ENCODE measurements at regions not wholly inside any gene's neighbourhood (a gene's known extent, or its start where the extent isn't known, plus 50 kb on each side); places are given as distances from the start of the nearest gene placed in this dataset.

DNA sequence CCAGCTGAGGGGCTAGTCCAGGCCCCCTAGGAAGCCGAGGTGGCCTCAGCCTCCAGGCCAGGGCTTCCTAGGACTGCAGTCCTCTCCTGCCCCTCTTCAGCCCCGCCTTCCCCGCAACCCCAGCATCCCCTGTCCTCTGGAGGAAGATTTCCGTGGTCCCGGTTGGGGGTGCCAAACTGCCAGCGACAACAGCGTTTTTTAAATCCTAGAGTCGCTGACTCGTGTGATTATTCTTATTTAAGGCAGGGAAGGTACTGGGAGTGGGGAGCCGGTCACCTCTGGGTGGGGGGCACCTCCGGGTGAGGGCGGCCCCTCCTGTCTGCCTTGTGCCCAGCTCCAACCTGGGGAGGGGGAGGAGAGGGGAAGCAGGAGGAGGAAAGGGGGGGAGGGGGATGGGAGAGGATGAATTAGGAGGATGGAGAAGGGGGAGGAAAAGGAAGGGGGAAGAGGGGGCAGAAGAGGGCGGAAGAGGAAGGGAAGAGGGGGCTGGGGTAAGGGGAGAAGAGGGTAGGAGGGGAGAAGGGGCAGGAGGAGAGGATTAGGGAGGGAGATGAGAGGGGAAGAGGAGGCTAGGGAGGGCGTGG is 173.1 kb upstream of the IER5L start:
- Histone ChIP-seq H3K4me3 (replicated peaks in 1 of 4; ENCODE audit: control extremely low read depth in 1 of 4, insufficient read depth in 1 of 4, low read depth in 3 of 4, low read length in 4 of 4) (no peak overlapping the region), H3K9me3 (ENCODE audit: control insufficient read depth, insufficient read depth, low read depth, low read length) (no peaks in the 10 kb centered on the region), H3K27ac (ENCODE audit: insufficient read depth, low read length) (no peak overlapping the region), H4K20me1 (ENCODE audit: control insufficient read depth, extremely low read depth, insufficient read depth, low read length) (no peaks in the 10 kb centered on the region), H3K27me3 (ENCODE audit: control insufficient read depth, insufficient read depth, low read length) (no peaks in the 10 kb centered on the region), H3K79me2 (ENCODE audit: control insufficient read depth, insufficient read depth, low read length) (no peaks in the 10 kb centered on the region), H3K4me1 (ENCODE audit: control insufficient read depth, extremely low read depth, insufficient read depth, low read length) (peaks cover 4% of the 10 kb centered on the region), H3K36me3 (ENCODE audit: control insufficient read depth, insufficient read depth, low read length) (no peaks in the 10 kb centered on the region), H3K9ac (ENCODE audit: insufficient read depth, low read length) (no peak overlapping the region), H3K4me2 (ENCODE audit: extremely low read depth, insufficient read depth, low read length) (no peak overlapping the region), H2AFZ (ENCODE audit: low read length) (no peak overlapping the region)
- DNase-seq (ENCODE audit: low read depth in 2 of 2), result peak in 1 of 2 donors; percentile 36
- TF ChIP-seq, protein P1, sequence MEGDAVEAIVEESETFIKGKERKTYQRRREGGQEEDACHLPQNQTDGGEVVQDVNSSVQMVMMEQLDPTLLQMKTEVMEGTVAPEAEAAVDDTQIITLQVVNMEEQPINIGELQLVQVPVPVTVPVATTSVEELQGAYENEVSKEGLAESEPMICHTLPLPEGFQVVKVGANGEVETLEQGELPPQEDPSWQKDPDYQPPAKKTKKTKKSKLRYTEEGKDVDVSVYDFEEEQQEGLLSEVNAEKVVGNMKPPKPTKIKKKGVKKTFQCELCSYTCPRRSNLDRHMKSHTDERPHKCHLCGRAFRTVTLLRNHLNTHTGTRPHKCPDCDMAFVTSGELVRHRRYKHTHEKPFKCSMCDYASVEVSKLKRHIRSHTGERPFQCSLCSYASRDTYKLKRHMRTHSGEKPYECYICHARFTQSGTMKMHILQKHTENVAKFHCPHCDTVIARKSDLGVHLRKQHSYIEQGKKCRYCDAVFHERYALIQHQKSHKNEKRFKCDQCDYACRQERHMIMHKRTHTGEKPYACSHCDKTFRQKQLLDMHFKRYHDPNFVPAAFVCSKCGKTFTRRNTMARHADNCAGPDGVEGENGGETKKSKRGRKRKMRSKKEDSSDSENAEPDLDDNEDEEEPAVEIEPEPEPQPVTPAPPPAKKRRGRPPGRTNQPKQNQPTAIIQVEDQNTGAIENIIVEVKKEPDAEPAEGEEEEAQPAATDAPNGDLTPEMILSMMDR (conservative IDR thresholded peaks at IDR 0.05 in 1 of 2, IDR thresholded peaks at IDR 0.05 in 1 of 2; ENCODE audit: low read depth in 1 of 2, low read length in 2 of 2), result no peak
- TF ChIP-seq EZH2 (IDR thresholded peaks at IDR 0.05; ENCODE audit: low read length, missing control alignments), result no peak

DNA sequence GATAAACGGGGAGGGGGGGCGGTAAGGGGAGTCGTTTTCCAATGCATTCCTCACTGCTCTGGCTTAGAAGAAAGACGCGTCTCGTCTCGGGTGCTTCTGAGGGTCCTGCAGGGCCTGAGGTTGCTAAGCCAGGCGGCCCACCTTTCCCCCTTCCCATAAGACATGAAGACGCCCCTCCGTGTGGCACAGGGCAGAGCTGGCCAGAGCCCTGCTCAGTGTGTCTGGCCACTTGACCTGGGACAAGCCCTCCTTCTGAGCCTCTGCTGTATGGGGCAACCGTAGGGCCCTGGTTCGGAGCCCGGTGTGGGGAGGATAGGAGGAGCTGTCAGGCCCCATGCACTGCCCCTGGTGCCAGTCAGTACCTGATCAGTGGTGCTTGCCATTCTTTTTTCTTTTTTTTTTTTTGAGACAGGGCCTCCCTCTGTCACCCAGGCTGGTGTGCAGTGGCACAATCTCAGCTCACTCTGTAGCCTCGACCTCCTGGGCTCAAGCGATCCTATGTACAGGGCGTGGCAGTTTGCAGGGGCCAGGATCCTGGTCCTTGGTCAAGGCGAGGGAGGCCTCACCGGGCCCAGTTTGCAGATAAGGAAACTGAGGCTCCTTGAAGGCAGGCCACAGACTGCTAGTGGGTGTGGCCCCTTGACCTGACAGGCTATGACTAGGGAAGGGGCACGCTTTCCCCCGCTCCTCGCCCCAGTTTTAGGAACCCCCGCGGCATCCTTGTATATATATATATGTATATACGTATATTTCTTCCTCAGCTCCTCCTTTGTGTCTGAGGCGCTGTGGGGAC is 172.3 kb upstream of the IER5L start:
- Histone ChIP-seq H3K4me1 (ENCODE audit: control insufficient read depth, extremely low read depth, insufficient read depth, low read length) (peaks cover 4% of the 10 kb centered on the region), H3K79me2 (ENCODE audit: control insufficient read depth, insufficient read depth, low read length) (no peaks in the 10 kb centered on the region), H3K27ac (ENCODE audit: insufficient read depth, low read length) (no peak overlapping the region), H3K27me3 (ENCODE audit: control insufficient read depth, insufficient read depth, low read length) (no peaks in the 10 kb centered on the region), H4K20me1 (ENCODE audit: control insufficient read depth, extremely low read depth, insufficient read depth, low read length) (no peaks in the 10 kb centered on the region), H2AFZ (ENCODE audit: low read length) (no peak overlapping the region), H3K4me2 (ENCODE audit: extremely low read depth, insufficient read depth, low read length) (no peak overlapping the region), H3K4me3 (replicated peaks in 1 of 4; ENCODE audit: control extremely low read depth in 1 of 4, insufficient read depth in 1 of 4, low read depth in 3 of 4, low read length in 4 of 4) (no peak overlapping the region), H3K9ac (ENCODE audit: insufficient read depth, low read length) (no peak overlapping the region), H3K36me3 (ENCODE audit: control insufficient read depth, insufficient read depth, low read length) (no peaks in the 10 kb centered on the region), H3K9me3 (ENCODE audit: control insufficient read depth, insufficient read depth, low read depth, low read length) (no peaks in the 10 kb centered on the region)
- TF ChIP-seq EZH2 (IDR thresholded peaks at IDR 0.05; ENCODE audit: low read length, missing control alignments), result no peak
- TF ChIP-seq, protein P1 (conservative IDR thresholded peaks at IDR 0.05 in 1 of 2, IDR thresholded peaks at IDR 0.05 in 1 of 2; ENCODE audit: low read depth in 1 of 2, low read length in 2 of 2), result no peak
- DNase-seq (ENCODE audit: low read depth in 2 of 2), result no peak

DNA sequence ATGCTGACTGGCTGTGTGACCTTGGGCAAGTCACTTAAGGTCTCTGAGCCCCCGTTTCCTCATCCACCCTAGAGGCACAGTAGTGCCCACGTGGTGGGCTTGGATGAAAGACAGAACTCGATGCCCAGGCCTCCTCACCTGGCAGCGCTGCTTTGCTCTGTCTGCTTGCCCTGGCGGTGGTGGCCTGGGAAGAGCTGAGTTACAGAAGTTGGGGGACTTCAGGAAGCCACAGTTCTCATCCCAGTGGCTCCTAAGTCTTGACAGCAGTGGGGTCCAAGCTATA is 171.5 kb upstream of the IER5L start:
- Histone ChIP-seq H3K9ac (ENCODE audit: insufficient read depth, low read length) (no peak overlapping the region), H3K36me3 (ENCODE audit: control insufficient read depth, insufficient read depth, low read length) (no peaks in the 10 kb centered on the region), H3K4me1 (ENCODE audit: control insufficient read depth, extremely low read depth, insufficient read depth, low read length) (peaks cover 4% of the 10 kb centered on the region), H3K9me3 (ENCODE audit: control insufficient read depth, insufficient read depth, low read depth, low read length) (no peaks in the 10 kb centered on the region), H3K27ac (ENCODE audit: insufficient read depth, low read length) (no peak overlapping the region), H3K79me2 (ENCODE audit: control insufficient read depth, insufficient read depth, low read length) (no peaks in the 10 kb centered on the region), H2AFZ (ENCODE audit: low read length) (no peak overlapping the region), H3K4me3 (replicated peaks in 1 of 4; ENCODE audit: control extremely low read depth in 1 of 4, insufficient read depth in 1 of 4, low read depth in 3 of 4, low read length in 4 of 4) (no peak overlapping the region), H4K20me1 (ENCODE audit: control insufficient read depth, extremely low read depth, insufficient read depth, low read length) (no peaks in the 10 kb centered on the region), H3K27me3 (ENCODE audit: control insufficient read depth, insufficient read depth, low read length) (no peaks in the 10 kb centered on the region), H3K4me2 (ENCODE audit: extremely low read depth, insufficient read depth, low read length) (no peak overlapping the region)
- no peak for DNase-seq (ENCODE audit: low read depth in 2 of 2)
- TF ChIP-seq EZH2 (IDR thresholded peaks at IDR 0.05; ENCODE audit: low read length, missing control alignments), result no peak
- TF ChIP-seq, protein P1 (conservative IDR thresholded peaks at IDR 0.05 in 1 of 2, IDR thresholded peaks at IDR 0.05 in 1 of 2; ENCODE audit: low read depth in 1 of 2, low read length in 2 of 2), result no peak

All from fibroblast of lung (primary cell).